ENCODE measurements at regions not wholly inside any gene's neighbourhood (a gene's known extent, or its start where the extent isn't known, plus 50 kb on each side); places are given as distances from the start of the nearest gene placed in this dataset.

- TF ChIP-seq CTCF (IDR thresholded peaks at IDR 0.05; ENCODE audit: low read depth, low read length, poor library complexity, severe bottlenecking): no peak
- no peak for TF ChIP-seq EZH2phosphoT487 (IDR thresholded peaks at IDR 0.05; ENCODE audit: borderline replicate concordance, low read length)
These were observed 267.8 kb downstream of the ERMARD start for GRCh38 chr6:170018936-170019817.
